ENCODE measurements at regions not wholly inside any gene's neighbourhood (a gene's known extent, or its start where the extent isn't known, plus 50 kb on each side); places are given as distances from the start of the nearest gene placed in this dataset.

DNA sequence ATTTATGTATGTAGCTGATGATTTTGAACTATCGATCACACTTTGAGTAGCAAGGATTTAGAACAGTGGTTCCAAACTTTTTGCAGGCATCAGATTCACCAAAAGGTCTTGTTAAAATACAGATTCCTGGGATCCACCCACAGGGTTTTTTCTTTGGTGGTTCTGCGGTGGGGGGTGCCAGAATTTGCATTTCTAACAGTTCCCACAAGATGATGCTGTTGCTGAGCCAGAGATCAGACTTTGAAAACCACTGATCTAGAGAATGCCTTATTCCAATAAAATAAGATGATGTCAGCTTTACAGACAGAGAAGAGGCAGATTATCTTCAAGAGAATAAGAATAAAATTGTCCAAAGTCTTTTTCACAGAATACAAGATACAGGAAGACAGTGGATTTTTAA lies 80.9 kb upstream of the SHISA2 start:
- peak in 1 of 2 experiments; percentile 13 for DNase-seq
- Mint-ChIP-seq H3K4me3 (ENCODE audit: unreplicated experiment) (no peak overlapping the region), H3K4me1 (ENCODE audit: low read depth, unreplicated experiment) (peaks cover 6% of the 10 kb centered on the region), H3K27ac (ENCODE audit: unreplicated experiment) (no peak overlapping the region), H3K9me3 (ENCODE audit: unreplicated experiment) (no peaks in the 10 kb centered on the region), H3K36me3 (ENCODE audit: insufficient read depth, unreplicated experiment) (no peaks in the 10 kb centered on the region), H3K27me3 (ENCODE audit: insufficient read depth, unreplicated experiment) (peaks cover 15% of the 10 kb centered on the region)
- ChIA-PET POLR2A (no interaction called here), CTCF (no interaction called here)
- H3K4me3 ChIP-seq (ENCODE audit: low read depth, low read length), result no peak overlapping the region
- no peaks in the 10 kb centered on the region for H3K4me1 ChIP-seq
- H3K36me3 ChIP-seq (ENCODE audit: control insufficient read depth, insufficient read depth, low read length), result no peaks in the 10 kb centered on the region
- no peaks in the 10 kb centered on the region for H3K27me3 ChIP-seq (replicated peaks; ENCODE audit: control insufficient read depth, insufficient read depth, low read length)
- H3K9me3 ChIP-seq, result no peaks in the 10 kb centered on the region
- TF ChIP-seq CTCF (IDR thresholded peaks at IDR 0.05; ENCODE audit: insufficient read depth in 1 of 2, low read depth in 1 of 2, low read length in 1 of 2, severe bottlenecking in 1 of 2, unreplicated experiment in 1 of 2), result peak in 1 of 2 experiments; percentile 33
- intact Hi-C loops (cut with micrococcal nuclease; ENCODE audit: unreplicated experiment), result no loop called here
- no TSS peak for BruUV-seq (replicated peaks)

DNA sequence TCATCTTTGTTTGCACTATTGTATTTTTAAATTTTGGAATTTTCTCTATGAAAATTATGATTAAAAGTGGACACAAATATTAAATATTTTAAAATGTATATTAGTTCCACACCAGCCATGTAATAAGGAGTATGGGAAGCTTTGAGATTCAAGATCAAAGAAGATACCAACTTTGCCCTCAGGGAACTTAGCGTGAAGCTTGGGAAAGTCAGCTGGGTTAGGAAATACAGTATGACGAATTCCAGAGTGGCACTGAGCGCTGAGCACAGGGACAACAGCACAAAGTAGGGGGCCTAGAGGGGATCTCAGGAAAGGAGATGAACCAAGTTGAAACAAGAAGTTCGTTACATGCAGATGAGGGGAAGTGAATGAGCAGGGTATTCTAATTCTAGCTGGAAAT lies 76.9 kb upstream of the SHISA2 start:
- POLR2A ChIA-PET, result no interaction called here
- no peaks in the 10 kb centered on the region for H3K36me3 ChIP-seq (ENCODE audit: control insufficient read depth, insufficient read depth, low read length)
- intact Hi-C loops (cut with micrococcal nuclease; ENCODE audit: unreplicated experiment), result no loop called here
- Mint-ChIP-seq H3K9me3 (ENCODE audit: unreplicated experiment) (no peaks in the 10 kb centered on the region), H3K4me3 (ENCODE audit: unreplicated experiment) (no peak overlapping the region), H3K27ac (ENCODE audit: unreplicated experiment) (no peak overlapping the region), H3K36me3 (ENCODE audit: insufficient read depth, unreplicated experiment) (no peaks in the 10 kb centered on the region), H3K27me3 (ENCODE audit: insufficient read depth, unreplicated experiment) (peaks cover 14% of the 10 kb centered on the region), H3K4me1 (ENCODE audit: low read depth, unreplicated experiment) (peaks cover 6% of the 10 kb centered on the region)
- no TSS peak for BruUV-seq (replicated peaks)
- no peak overlapping the region for H3K4me3 ChIP-seq (ENCODE audit: low read depth, low read length)
- no peaks in the 10 kb centered on the region for H3K9me3 ChIP-seq
- CTCF ChIA-PET, result no interaction called here
- no peak for TF ChIP-seq CTCF (IDR thresholded peaks at IDR 0.05; ENCODE audit: insufficient read depth in 1 of 2, low read depth in 1 of 2, low read length in 1 of 2, severe bottlenecking in 1 of 2, unreplicated experiment in 1 of 2)
- H3K4me1 ChIP-seq, result no peaks in the 10 kb centered on the region
- H3K27me3 ChIP-seq (replicated peaks; ENCODE audit: control insufficient read depth, insufficient read depth, low read length), result no peaks in the 10 kb centered on the region
- DNase-seq, result no peak

GRCh38 chr13:26117620-26118019 lies 65.8 kb upstream of the SHISA2 start:
- H3K27ac Mint-ChIP-seq (ENCODE audit: unreplicated experiment), result no peak overlapping the region
- no peak for TF ChIP-seq CTCF (IDR thresholded peaks at IDR 0.05; ENCODE audit: insufficient read depth in 1 of 2, low read depth in 1 of 2, low read length in 1 of 2, severe bottlenecking in 1 of 2, unreplicated experiment in 1 of 2)

More at GRCh38 chr13:26117620-26118019, 65.8 kb upstream of the SHISA2 start:
- BruUV-seq (replicated peaks), result no TSS peak
- Mint-ChIP-seq H3K4me1 (ENCODE audit: low read depth, unreplicated experiment) (no peaks in the 10 kb centered on the region), H3K27me3 (ENCODE audit: insufficient read depth, unreplicated experiment) (peaks cover 24% of the 10 kb centered on the region), H3K9me3 (ENCODE audit: unreplicated experiment) (no peaks in the 10 kb centered on the region), H3K4me3 (ENCODE audit: unreplicated experiment) (no peak overlapping the region), H3K36me3 (ENCODE audit: insufficient read depth, unreplicated experiment) (no peaks in the 10 kb centered on the region)
- Histone ChIP-seq H3K4me3 (ENCODE audit: low read depth, low read length) (no peak overlapping the region), H3K27me3 (replicated peaks; ENCODE audit: control insufficient read depth, insufficient read depth, low read length) (no peaks in the 10 kb centered on the region; the same call in 1 of the 2 replicates), H3K4me1 (no peaks in the 10 kb centered on the region), H3K36me3 (ENCODE audit: control insufficient read depth, insufficient read depth, low read length) (no peaks in the 10 kb centered on the region), H3K9me3 (no peaks in the 10 kb centered on the region)
- ChIA-PET CTCF (no interaction called here), POLR2A (no interaction called here)
- DNase-seq, result no peak
- intact Hi-C loops (cut with micrococcal nuclease; ENCODE audit: unreplicated experiment), result no loop called here

Data from Caco-2 (cell line).